Liver (tissue), 8 donors: ENCODE measurements at regions not wholly inside any gene's neighbourhood (a gene's known extent, or its start where the extent isn't known, plus 50 kb on each side); places are given as distances from the start of the nearest gene placed in this dataset.

Source experiments
- DNase-seq: peaks from one replicate; pipeline ENCODE4 v3.0.0-alpha.2; 2017; ENCODE audit warnings: low spot score
- H3K27ac ChIP-seq, 2 donors: one replicate each; pipeline ENCODE4 v1.7.0; 2013; ENCODE audit warnings: inconsistent platforms in 2 of 2, low read length in 2 of 2, control low read depth in 1 of 2, low read depth in 1 of 2, mild to moderate bottlenecking in 1 of 2
- H3K27me3 ChIP-seq, 4 donors: one replicate each; pipeline versions ENCODE4 v1.6.1 to v1.7.0; 2013; ENCODE audit warnings: low read length in 3 of 4, inconsistent platforms in 1 of 4, mild to moderate bottlenecking in 1 of 4, moderate library complexity in 1 of 4; ENCODE audit not compliant: control insufficient read depth in 4 of 4, insufficient read depth in 4 of 4
- H3K36me3 ChIP-seq, 4 donors: one replicate each; pipeline versions ENCODE4 v1.6.1 to v1.7.0; 2013; ENCODE audit warnings: low read length in 3 of 4, mild to moderate bottlenecking in 3 of 4, low read depth in 1 of 4, moderate library complexity in 1 of 4; ENCODE audit not compliant: control insufficient read depth in 4 of 4, insufficient read depth in 3 of 4
- H3K4me1 ChIP-seq, 4 donors: one replicate each; pipeline versions ENCODE4 v1.6.1 to v1.7.0; 2013; ENCODE audit warnings: low read length in 3 of 4, mild to moderate bottlenecking in 3 of 4, moderate library complexity in 1 of 4; ENCODE audit not compliant: control insufficient read depth in 4 of 4, insufficient read depth in 4 of 4
- H3K4me3 ChIP-seq, 3 donors: one replicate each; pipeline versions ENCODE4 v1.6.1 to v1.7.0; 2013; ENCODE audit warnings: low read length in 3 of 3, control low read depth in 1 of 3, low read depth in 1 of 3, mild to moderate bottlenecking in 1 of 3
- H3K9ac ChIP-seq, 2 donors: one replicate each; pipeline ENCODE4 v1.7.0; 2013; ENCODE audit warnings: low read length in 2 of 2, mild to moderate bottlenecking in 2 of 2, moderate library complexity in 2 of 2, control low read depth in 1 of 2, low read depth in 1 of 2
- H3K9me3 ChIP-seq, 4 donors: one replicate each; pipeline versions ENCODE4 v1.6.1 to v1.7.0; 2013; ENCODE audit warnings: low read length in 3 of 4; ENCODE audit not compliant: control insufficient read depth in 4 of 4
- EGR1 ChIP-seq, 2 donors: IDR thresholded peaks; 2 replicates each; pipeline ENCODE4 v1.6.1; 2016 to 2018; ENCODE audit warnings: antibody characterized with exemption in 2 of 2, low read depth in 2 of 2
- FOXA2 ChIP-seq: IDR thresholded peaks from 2 replicates; pipeline ENCODE4 v1.6.1; 2016; ENCODE audit warnings: antibody characterized with exemption
- GABPA ChIP-seq, 2 donors: IDR thresholded peaks in 1 of 2; conservative IDR thresholded peaks in 1 of 2; 2 replicates each; pipeline ENCODE4 v1.6.1; 2016; ENCODE audit warnings: antibody characterized with exemption in 2 of 2, mild to moderate bottlenecking in 1 of 2, moderate library complexity in 1 of 2
- HNF4A ChIP-seq, 2 donors: conservative IDR thresholded peaks; 2 replicates each; pipeline ENCODE4 v1.6.1; 2016; ENCODE audit warnings: antibody characterized with exemption in 2 of 2, mild to moderate bottlenecking in 2 of 2
- HNF4G ChIP-seq: IDR thresholded peaks from 2 replicates; pipeline ENCODE4 v1.6.1; 2016; ENCODE audit warnings: antibody characterized with exemption
- JUND ChIP-seq, 2 donors: IDR thresholded peaks; 2 replicates each; pipeline ENCODE4 v1.6.1; 2016; ENCODE audit warnings: antibody characterized with exemption in 2 of 2
- NR2F2 ChIP-seq: IDR thresholded peaks from 2 replicates; pipeline ENCODE4 v1.6.1; 2016; ENCODE audit warnings: antibody characterized with exemption
- RAD21 ChIP-seq, 2 donors: IDR thresholded peaks; 2 replicates each; pipeline ENCODE4 v1.6.1; 2016; ENCODE audit warnings: antibody characterized with exemption in 2 of 2, mild to moderate bottlenecking in 2 of 2
- RXRA ChIP-seq, 2 donors: IDR thresholded peaks; 2 replicates each; pipeline ENCODE4 v1.6.1; 2017 to 2018; ENCODE audit warnings: antibody characterized with exemption in 2 of 2, mild to moderate bottlenecking in 1 of 2
- TAF1 ChIP-seq: conservative IDR thresholded peaks from 2 replicates; pipeline ENCODE4 v1.6.1; 2016; ENCODE audit warnings: antibody characterized with exemption, mild to moderate bottlenecking
- YY1 ChIP-seq: IDR thresholded peaks from 2 replicates; pipeline ENCODE4 v1.6.1; 2016; ENCODE audit warnings: antibody characterized with exemption, mild to moderate bottlenecking
- WGBS: extraction: QIAGEN DNeasy Blood & Tissue Kit; methylation state at CpG from one replicate; pipeline ENCODE4 v1.1.7; 2013; 5-methylcytosine and 5-hydroxymethylcytosine counted together
- TF ChIP-seq, protein P1 (sequence below): IDR thresholded peaks from 2 replicates; pipeline ENCODE4 v1.6.1; 2016; ENCODE audit warnings: antibody characterized with exemption, mild to moderate bottlenecking
- TF ChIP-seq, protein P2 (sequence below): fragments of 150-350 bp; IDR thresholded peaks from 2 replicates; pipeline ENCODE4 v1.5.1; 2017; ENCODE audit warnings: improper control_type of control experiment, low read depth, low read length; ENCODE audit not compliant: missing input control
- TF ChIP-seq, protein P3 (sequence below): IDR thresholded peaks from 2 replicates; pipeline ENCODE4 v1.6.1; 2016; ENCODE audit warnings: antibody characterized with exemption
- donor health status: healthy.
- donor health status: healthy.
- donor health status: healthy.
- donor health status: healthy.
- donor health status: healthy.

DNA sequence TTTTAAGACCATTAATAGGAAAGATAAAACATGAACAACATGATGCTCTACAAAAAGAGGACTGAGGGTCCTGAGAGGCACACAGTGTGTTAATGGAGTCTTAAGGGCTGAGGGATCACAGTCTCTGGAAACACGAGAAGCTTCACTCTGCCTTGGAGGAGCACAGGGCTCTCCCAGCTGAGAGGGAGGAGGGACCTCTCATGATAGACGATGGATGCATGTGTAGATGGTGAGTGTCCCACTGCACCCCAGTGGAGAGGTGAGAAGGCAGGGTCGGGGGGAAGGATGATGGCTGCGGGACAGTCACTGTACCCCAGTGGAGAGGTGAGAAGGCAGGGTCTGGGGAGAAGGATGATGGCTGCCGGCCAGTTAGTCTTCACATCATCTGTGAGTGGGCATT, 613.4 kb downstream of the IRX1 start:
- Histone ChIP-seq H3K9me3 (peaks cover 0 to 2% (median 0%) of the 10 kb centered on the region in 4 donors), H3K36me3 (no peaks in the 10 kb centered on the region), H3K9ac (no peak overlapping the region), H3K27me3 (no peaks in the 10 kb centered on the region), H3K4me3 (no peak overlapping the region), H3K4me1 (no peaks in the 10 kb centered on the region), H3K27ac (no peak overlapping the region)
- 70% methylated on average over 5 of the region's 5 CpGs for WGBS
- no peak for TF ChIP-seq EGR1 (IDR thresholded peaks at IDR 0.05; ENCODE audit: low read depth in 2 of 2)
- TF ChIP-seq, protein P1, sequence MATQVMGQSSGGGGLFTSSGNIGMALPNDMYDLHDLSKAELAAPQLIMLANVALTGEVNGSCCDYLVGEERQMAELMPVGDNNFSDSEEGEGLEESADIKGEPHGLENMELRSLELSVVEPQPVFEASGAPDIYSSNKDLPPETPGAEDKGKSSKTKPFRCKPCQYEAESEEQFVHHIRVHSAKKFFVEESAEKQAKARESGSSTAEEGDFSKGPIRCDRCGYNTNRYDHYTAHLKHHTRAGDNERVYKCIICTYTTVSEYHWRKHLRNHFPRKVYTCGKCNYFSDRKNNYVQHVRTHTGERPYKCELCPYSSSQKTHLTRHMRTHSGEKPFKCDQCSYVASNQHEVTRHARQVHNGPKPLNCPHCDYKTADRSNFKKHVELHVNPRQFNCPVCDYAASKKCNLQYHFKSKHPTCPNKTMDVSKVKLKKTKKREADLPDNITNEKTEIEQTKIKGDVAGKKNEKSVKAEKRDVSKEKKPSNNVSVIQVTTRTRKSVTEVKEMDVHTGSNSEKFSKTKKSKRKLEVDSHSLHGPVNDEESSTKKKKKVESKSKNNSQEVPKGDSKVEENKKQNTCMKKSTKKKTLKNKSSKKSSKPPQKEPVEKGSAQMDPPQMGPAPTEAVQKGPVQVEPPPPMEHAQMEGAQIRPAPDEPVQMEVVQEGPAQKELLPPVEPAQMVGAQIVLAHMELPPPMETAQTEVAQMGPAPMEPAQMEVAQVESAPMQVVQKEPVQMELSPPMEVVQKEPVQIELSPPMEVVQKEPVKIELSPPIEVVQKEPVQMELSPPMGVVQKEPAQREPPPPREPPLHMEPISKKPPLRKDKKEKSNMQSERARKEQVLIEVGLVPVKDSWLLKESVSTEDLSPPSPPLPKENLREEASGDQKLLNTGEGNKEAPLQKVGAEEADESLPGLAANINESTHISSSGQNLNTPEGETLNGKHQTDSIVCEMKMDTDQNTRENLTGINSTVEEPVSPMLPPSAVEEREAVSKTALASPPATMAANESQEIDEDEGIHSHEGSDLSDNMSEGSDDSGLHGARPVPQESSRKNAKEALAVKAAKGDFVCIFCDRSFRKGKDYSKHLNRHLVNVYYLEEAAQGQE = no peak
- DNase-seq = no peak

DNA sequence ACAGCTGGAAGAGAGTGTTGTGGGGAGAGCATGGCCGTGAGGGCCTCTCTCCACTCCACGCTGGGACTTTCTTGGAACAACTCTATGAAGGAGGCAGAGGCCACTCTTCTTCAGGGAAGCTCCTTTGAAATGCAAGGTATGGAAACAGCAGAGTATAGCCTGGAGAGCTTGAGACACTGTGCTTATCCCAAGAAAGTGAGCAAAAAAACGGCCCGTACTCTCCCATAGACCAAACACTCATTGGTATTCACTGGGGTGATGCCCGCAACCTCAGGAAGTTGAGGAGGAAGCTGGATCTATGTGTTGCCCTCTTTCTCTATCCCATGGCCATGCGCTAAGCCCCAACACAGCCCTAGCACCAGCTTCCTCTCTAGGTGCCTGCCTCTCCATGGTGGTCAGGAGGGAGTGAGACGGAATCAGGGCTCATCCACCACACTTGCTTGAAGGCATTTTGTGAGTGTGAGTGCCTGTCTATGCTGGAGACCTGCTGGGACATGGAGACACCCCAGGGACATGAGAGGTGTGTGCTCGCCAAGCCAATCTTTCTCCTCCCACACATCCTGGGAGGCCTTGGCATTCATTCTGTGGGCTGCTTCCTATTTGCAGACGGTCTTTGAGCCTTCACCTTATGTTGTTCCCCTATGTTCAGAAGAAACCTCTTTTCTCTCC, 616.6 kb downstream of the IRX1 start:
- no peak overlapping the region for H3K9ac ChIP-seq
- 65% methylated on average over 9 of the region's 9 CpGs for WGBS
- no peak for DNase-seq
- H3K4me3 ChIP-seq = no peak overlapping the region
- no peak for TF ChIP-seq GABPA (IDR thresholded peaks at IDR 0.05 in 1 of 2, conservative IDR thresholded peaks at IDR 0.05 in 1 of 2)
- no peak for TF ChIP-seq EGR1 (IDR thresholded peaks at IDR 0.05; ENCODE audit: low read depth in 2 of 2)
- no peak for TF ChIP-seq NR2F2
- no peak for TF ChIP-seq YY1
- TF ChIP-seq, protein P2, sequence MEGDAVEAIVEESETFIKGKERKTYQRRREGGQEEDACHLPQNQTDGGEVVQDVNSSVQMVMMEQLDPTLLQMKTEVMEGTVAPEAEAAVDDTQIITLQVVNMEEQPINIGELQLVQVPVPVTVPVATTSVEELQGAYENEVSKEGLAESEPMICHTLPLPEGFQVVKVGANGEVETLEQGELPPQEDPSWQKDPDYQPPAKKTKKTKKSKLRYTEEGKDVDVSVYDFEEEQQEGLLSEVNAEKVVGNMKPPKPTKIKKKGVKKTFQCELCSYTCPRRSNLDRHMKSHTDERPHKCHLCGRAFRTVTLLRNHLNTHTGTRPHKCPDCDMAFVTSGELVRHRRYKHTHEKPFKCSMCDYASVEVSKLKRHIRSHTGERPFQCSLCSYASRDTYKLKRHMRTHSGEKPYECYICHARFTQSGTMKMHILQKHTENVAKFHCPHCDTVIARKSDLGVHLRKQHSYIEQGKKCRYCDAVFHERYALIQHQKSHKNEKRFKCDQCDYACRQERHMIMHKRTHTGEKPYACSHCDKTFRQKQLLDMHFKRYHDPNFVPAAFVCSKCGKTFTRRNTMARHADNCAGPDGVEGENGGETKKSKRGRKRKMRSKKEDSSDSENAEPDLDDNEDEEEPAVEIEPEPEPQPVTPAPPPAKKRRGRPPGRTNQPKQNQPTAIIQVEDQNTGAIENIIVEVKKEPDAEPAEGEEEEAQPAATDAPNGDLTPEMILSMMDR = no peak
- TF ChIP-seq, protein P1 = no peak
- no peak for TF ChIP-seq JUND (IDR thresholded peaks at IDR 0.05)
- TF ChIP-seq HNF4A (conservative IDR thresholded peaks at IDR 0.05) = no peak
- no peak for TF ChIP-seq TAF1
- no peak for TF ChIP-seq HNF4G
- TF ChIP-seq RXRA (IDR thresholded peaks at IDR 0.05) = no peak
- TF ChIP-seq, protein P3, sequence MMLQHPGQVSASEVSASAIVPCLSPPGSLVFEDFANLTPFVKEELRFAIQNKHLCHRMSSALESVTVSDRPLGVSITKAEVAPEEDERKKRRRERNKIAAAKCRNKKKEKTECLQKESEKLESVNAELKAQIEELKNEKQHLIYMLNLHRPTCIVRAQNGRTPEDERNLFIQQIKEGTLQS = no peak
- no peak for TF ChIP-seq RAD21 (IDR thresholded peaks at IDR 0.05)
- TF ChIP-seq FOXA2 = no peak
- H3K9me3 ChIP-seq = peaks cover 0 to 2% (median 0%) of the 10 kb centered on the region in 4 donors
- H3K36me3 ChIP-seq = no peaks in the 10 kb centered on the region
- no peak overlapping the region for H3K27ac ChIP-seq
- no peaks in the 10 kb centered on the region for H3K27me3 ChIP-seq
- H3K4me1 ChIP-seq = no peaks in the 10 kb centered on the region
